ENCODE measurements at regions not wholly inside any gene's neighbourhood (a gene's known extent, or its start where the extent isn't known, plus 50 kb on each side); places are given as distances from the start of the nearest gene placed in this dataset.
"Not testable (repeated sequence)": the region's sequence is repeated elsewhere in the genome, so short reads cannot be mapped to it uniquely, and the experiment has no call there.

- DNase-seq (ENCODE audit: low read depth): not testable (repeated sequence)
These were observed 435.2 kb downstream of the ZNF479 start for GRCh38 chr7:56697058-56697457.

- no peak for DNase-seq (ENCODE audit: low read depth)
These were observed 445.9 kb downstream of the ZNF479 start for GRCh38 chr7:56686276-56686859.

- no peak for DNase-seq (ENCODE audit: low read depth)
These were observed 493.0 kb downstream of the ZNF479 start for GRCh38 chr7:56639173-56639746.

GRCh38 chr7:56609852-56610355 is 493.7 kb upstream of the NUPR2 start:
- DNase-seq (ENCODE audit: low read depth): no peak

GRCh38 chr7:56605146-56605545 is 488.9 kb upstream of the NUPR2 start:
- no peak for DNase-seq (ENCODE audit: low read depth)

GRCh38 chr7:56578612-56579011 is 462.4 kb upstream of the NUPR2 start:
- DNase-seq (ENCODE audit: low read depth): no peak

- no peak for DNase-seq (ENCODE audit: low read depth)
These were observed 454.8 kb upstream of the NUPR2 start for GRCh38 chr7:56570968-56571367.

- DNase-seq (ENCODE audit: low read depth): no peak
These were observed 422.6 kb upstream of the NUPR2 start for GRCh38 chr7:56538541-56539429.

GRCh38 chr7:56537952-56538351 is 421.7 kb upstream of the NUPR2 start:
- DNase-seq (ENCODE audit: low read depth): no peak

- DNase-seq (ENCODE audit: low read depth): no peak
These were observed 421.3 kb upstream of the NUPR2 start for GRCh38 chr7:56537477-56537876.

- DNase-seq (ENCODE audit: low read depth): no peak
These were observed 378.9 kb upstream of the NUPR2 start for GRCh38 chr7:56495165-56495564.

- DNase-seq (ENCODE audit: low read depth): no peak
These were observed 377.7 kb upstream of the NUPR2 start for GRCh38 chr7:56493704-56494450.

GRCh38 chr7:56493196-56493595 is 377.0 kb upstream of the NUPR2 start:
- DNase-seq (ENCODE audit: low read depth): no peak

- DNase-seq (ENCODE audit: low read depth): no peak
These were observed 375.6 kb upstream of the NUPR2 start for GRCh38 chr7:56491636-56492425.

- no peak for DNase-seq (ENCODE audit: low read depth)
These were observed 367.8 kb upstream of the NUPR2 start for GRCh38 chr7:56483861-56484550.

GRCh38 chr7:56483153-56483552 is 366.9 kb upstream of the NUPR2 start:
- no peak for DNase-seq (ENCODE audit: low read depth)

- DNase-seq (ENCODE audit: low read depth): no peak
These were observed 363.5 kb upstream of the NUPR2 start for GRCh38 chr7:56479748-56480147.

GRCh38 chr7:56479136-56479535 is 362.9 kb upstream of the NUPR2 start:
- no peak for DNase-seq (ENCODE audit: low read depth)

GRCh38 chr7:56474271-56474670 is 358.1 kb upstream of the NUPR2 start:
- DNase-seq (ENCODE audit: low read depth): no peak

- no peak for DNase-seq (ENCODE audit: low read depth)
These were observed 355.6 kb upstream of the NUPR2 start for GRCh38 chr7:56471811-56472210.
